ENCODE measurements at regions not wholly inside any gene's neighbourhood (a gene's known extent, or its start where the extent isn't known, plus 50 kb on each side); places are given as distances from the start of the nearest gene placed in this dataset.
"Not testable (repeated sequence)": the region's sequence is repeated elsewhere in the genome, so short reads cannot be mapped to it uniquely, and the experiment has no call there.

DNA sequence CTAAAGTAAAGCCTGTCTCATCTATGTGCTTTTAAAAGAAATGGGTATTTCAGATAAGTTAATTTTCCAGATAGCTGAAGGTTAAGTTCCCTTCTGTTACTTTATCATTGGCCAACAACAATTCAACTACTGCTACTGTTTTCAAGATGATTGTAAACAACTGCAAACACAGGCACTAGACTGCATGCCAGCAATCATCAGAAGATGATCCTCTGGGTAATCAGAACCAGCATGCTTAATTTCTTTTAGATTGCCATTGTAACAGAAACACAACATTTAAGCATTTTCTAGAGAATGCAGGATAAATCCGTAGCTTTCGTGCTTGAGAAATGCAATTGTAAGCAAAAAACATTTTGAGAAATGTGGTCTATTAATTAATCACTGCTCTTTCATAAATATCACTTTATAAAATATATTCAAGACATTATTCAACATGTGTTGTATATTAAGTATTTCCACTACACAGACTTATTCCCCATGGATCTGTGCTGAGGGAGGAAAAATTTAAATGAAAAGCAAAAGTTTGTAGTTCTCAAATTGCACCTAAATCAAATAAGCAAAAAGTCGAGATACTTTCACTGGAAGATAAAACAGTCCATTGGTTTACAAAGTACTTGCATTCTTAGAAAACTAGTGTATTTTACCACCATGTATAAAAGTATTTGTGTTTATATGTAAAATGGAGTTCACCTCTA, 133.7 kb downstream of the ATL2 start:
- DNase-seq (ENCODE audit: extremely low read depth, insufficient read length) = no peak
- 0 out of 2 replicates have a peak, but pooled peaks cover 1% of the 10 kb centered on the region for H3K27me3 ChIP-seq (replicated peaks; ENCODE audit: control insufficient read depth, insufficient read depth, low read length)
- no peaks in the 10 kb centered on the region for H3K36me3 ChIP-seq (ENCODE audit: control insufficient read depth, insufficient read depth, low read length)
- TF ChIP-seq, protein P1, sequence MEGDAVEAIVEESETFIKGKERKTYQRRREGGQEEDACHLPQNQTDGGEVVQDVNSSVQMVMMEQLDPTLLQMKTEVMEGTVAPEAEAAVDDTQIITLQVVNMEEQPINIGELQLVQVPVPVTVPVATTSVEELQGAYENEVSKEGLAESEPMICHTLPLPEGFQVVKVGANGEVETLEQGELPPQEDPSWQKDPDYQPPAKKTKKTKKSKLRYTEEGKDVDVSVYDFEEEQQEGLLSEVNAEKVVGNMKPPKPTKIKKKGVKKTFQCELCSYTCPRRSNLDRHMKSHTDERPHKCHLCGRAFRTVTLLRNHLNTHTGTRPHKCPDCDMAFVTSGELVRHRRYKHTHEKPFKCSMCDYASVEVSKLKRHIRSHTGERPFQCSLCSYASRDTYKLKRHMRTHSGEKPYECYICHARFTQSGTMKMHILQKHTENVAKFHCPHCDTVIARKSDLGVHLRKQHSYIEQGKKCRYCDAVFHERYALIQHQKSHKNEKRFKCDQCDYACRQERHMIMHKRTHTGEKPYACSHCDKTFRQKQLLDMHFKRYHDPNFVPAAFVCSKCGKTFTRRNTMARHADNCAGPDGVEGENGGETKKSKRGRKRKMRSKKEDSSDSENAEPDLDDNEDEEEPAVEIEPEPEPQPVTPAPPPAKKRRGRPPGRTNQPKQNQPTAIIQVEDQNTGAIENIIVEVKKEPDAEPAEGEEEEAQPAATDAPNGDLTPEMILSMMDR (IDR thresholded peaks at IDR 0.05; ENCODE audit: insufficient read depth, low read length, poor library complexity, severe bottlenecking) = no peak
- H3K4me3 ChIP-seq (replicated peaks; ENCODE audit: low read depth, low read length) = no peak overlapping the region

DNA sequence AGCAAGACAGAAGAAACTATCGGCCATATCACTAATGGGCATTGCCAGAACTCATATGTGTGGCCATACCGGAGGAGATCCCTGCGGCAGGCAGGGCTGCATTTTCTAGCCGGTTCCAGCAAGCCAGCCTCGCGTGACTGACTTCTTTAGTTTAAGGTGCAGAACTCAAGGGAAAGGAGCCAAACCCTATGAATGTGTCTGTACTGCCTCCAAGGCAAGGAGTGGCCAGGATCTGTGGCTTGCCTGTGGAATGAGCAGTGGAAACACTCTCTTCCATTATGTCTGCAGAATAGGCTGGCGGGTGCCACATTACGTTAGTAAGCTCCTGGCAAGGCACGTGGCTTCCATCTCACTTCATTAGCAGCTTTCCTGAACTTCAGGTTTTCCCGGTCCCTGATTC, 137.6 kb downstream of the ATL2 start:
- Histone ChIP-seq H3K36me3 (ENCODE audit: control insufficient read depth, insufficient read depth, low read length) (no peaks in the 10 kb centered on the region), H3K27me3 (replicated peaks; ENCODE audit: control insufficient read depth, insufficient read depth, low read length) (no peaks in the 10 kb centered on the region; the same call in 1 of the 2 replicates), H3K4me3 (replicated peaks; ENCODE audit: low read depth, low read length) (no peak overlapping the region)
- TF ChIP-seq, protein P1 (IDR thresholded peaks at IDR 0.05; ENCODE audit: insufficient read depth, low read length, poor library complexity, severe bottlenecking) = no peak
- DNase-seq (ENCODE audit: extremely low read depth, insufficient read length) = no peak

DNA sequence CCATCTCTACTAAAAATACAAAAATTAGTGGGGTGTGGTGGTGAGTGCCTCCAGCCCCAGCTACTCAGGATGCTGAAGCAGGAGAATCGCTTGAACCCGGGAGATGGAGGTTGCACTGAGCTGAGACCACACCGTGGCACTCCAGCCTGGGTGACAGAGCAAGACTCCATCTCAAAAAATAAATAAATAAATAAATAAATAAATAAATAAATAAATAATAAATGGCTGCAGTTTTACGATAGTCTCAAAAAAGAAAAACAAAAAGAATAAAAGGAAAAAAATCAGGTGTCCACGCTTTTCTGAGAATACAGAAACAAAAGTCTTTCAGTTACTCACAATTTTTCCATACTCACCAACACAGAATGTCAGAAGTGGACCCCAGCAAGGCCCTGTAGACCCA, 138.4 kb downstream of the ATL2 start:
- H3K4me3 ChIP-seq (replicated peaks; ENCODE audit: low read depth, low read length) = not testable (repeated sequence)

DNA sequence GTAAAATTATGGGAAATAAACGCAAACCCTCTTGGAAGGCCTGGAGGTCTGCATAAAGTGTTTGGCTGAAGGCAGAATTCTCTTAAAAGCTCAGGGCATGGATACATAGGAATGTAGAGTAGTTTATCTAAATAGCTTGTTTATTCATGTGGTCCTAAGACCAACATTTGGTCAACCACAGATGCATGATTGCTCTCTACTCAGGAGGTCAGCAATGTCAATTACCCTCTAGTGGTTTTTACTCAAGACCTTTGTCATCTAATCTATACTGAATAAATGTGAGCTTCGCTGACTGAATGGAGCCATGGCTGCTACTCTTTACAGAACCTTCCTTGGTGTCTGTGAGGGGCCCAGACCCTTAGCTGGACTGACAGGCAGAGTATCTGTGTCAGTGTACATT, 139.8 kb downstream of the ATL2 start:
- Histone ChIP-seq H3K36me3 (ENCODE audit: control insufficient read depth, insufficient read depth, low read length) (no peaks in the 10 kb centered on the region), H3K27me3 (replicated peaks; ENCODE audit: control insufficient read depth, insufficient read depth, low read length) (no peaks in the 10 kb centered on the region; the same call in 1 of the 2 replicates), H3K4me3 (replicated peaks; ENCODE audit: low read depth, low read length) (no peak overlapping the region)
- DNase-seq (ENCODE audit: extremely low read depth, insufficient read length) = no peak
- TF ChIP-seq, protein P1 (IDR thresholded peaks at IDR 0.05; ENCODE audit: insufficient read depth, low read length, poor library complexity, severe bottlenecking) = no peak

More for the DNA sequence above, 138.4 kb downstream of the ATL2 start:
- not testable (repeated sequence) for H3K27me3 ChIP-seq (replicated peaks; ENCODE audit: control insufficient read depth, insufficient read depth, low read length); DNase-seq (ENCODE audit: extremely low read depth, insufficient read length); H3K36me3 ChIP-seq (ENCODE audit: control insufficient read depth, insufficient read depth, low read length)

DNA sequence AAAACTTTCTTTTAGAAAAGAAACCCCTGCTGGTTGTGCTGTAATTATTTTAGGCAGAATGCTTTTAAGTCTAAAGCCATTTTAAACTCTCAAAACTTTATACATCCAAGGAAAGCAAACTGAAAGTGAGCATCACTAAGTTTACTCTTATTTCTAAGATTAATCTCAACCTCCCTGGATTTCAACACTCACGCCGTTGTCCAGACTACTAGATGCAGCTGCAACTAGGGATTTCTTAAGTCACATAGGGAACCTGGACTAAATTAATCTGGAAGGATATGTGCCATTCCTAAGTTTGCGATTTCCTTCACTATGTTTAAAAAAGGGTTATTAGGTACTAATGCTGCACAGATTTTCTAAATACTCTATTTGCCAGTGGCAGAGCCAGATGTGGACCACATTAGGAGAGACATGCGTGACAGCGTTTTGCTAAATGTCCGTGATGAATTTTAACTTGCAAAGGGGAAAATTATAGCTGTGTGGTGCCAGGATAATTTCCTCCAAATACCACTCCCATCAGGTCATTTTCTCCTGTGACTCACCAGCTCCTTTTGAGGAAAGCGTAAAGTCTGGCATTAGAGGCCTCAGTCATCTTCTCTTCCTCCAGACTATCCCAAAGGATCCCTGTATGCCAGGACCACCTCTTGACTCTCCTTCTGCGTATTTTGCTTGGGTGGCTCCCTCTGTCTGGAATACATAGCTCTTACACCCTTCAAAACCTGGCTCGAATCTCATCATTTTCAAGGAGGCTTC, 143.7 kb downstream of the ATL2 start:
- DNase-seq (ENCODE audit: extremely low read depth, insufficient read length) = no peak

DNA sequence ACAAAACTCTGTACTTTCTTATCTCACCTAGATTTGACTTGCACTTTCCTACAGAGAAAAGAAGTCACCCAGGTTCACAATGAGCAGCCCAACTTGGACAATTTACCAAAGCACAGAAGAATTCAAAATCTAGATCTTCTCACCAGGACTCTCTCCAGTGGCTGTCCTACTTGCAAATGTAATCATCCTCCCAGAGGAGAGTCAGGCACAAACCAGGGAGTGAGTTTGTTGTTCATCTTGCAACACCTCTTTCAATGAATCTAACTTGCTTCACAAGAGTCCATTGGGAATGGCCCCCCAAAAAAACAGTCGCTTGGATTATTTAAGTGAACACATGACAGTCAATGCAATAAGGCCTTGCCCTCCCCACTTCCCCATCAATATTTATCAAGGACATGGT, 144.6 kb downstream of the ATL2 start:
- no peak overlapping the region for H3K4me3 ChIP-seq (replicated peaks; ENCODE audit: low read depth, low read length)
- no peaks in the 10 kb centered on the region; the same call in 1 of the 2 replicates for H3K27me3 ChIP-seq (replicated peaks; ENCODE audit: control insufficient read depth, insufficient read depth, low read length)
- H3K36me3 ChIP-seq (ENCODE audit: control insufficient read depth, insufficient read depth, low read length) = no peaks in the 10 kb centered on the region
- TF ChIP-seq, protein P1 (IDR thresholded peaks at IDR 0.05; ENCODE audit: insufficient read depth, low read length, poor library complexity, severe bottlenecking) = no peak
- no peak for DNase-seq (ENCODE audit: extremely low read depth, insufficient read length)

More for the DNA sequence above, 143.7 kb downstream of the ATL2 start:
- no peak overlapping the region for H3K4me3 ChIP-seq (replicated peaks; ENCODE audit: low read depth, low read length)
- H3K36me3 ChIP-seq (ENCODE audit: control insufficient read depth, insufficient read depth, low read length) = no peaks in the 10 kb centered on the region
- TF ChIP-seq, protein P1 (IDR thresholded peaks at IDR 0.05; ENCODE audit: insufficient read depth, low read length, poor library complexity, severe bottlenecking) = no peak
- no peaks in the 10 kb centered on the region; the same call in 1 of the 2 replicates for H3K27me3 ChIP-seq (replicated peaks; ENCODE audit: control insufficient read depth, insufficient read depth, low read length)
